ENCODE measurements at regions not wholly inside any gene's neighbourhood (a gene's known extent, or its start where the extent isn't known, plus 50 kb on each side); places are given as distances from the start of the nearest gene placed in this dataset.
"Not testable (repeated sequence)": the region's sequence is repeated elsewhere in the genome, so short reads cannot be mapped to it uniquely, and the experiment has no call there.

DNA sequence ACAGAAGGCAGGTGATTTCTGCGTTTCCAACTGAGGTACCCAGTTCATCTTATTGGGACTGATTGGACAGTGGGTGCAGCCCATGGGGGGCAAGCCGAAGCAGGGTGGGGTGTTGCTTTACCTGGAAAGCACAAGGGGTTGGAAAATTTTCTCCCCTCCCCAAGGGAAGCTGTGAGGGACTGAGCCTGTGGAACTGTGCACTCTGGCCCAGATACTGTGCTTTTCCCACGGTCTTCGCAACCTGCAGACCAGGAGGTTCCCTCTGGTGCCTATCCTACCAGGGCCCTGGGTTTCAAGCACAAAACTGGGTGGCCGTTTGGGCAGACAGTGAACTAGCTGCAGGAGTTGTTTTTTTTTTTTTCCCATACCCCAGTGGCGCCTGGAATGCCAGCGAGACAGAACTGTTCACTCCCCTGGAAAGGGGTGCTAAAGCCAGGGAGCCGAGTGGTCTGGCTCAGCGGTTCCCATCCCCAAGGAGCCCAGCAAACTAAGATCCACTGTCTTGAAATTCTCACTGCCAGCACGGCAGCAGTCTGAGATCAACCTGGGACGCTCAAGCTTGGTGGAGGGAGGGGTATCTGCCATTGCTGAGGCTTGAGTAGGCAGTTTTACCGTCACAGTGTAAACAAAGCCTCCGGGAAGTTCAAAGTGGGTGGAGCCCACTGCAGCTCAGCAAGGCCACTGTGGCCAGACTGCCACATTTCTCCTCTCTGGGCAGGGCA lies 97.2 kb downstream of the JRKL start:
- Histone ChIP-seq H3K9me3 (no peaks in the 10 kb centered on the region), H3K27me3 (no peaks in the 10 kb centered on the region), H3K36me3 (no peaks in the 10 kb centered on the region), H3K4me3 (no peak overlapping the region)
- peak; percentile 11 for DNase-seq

DNA sequence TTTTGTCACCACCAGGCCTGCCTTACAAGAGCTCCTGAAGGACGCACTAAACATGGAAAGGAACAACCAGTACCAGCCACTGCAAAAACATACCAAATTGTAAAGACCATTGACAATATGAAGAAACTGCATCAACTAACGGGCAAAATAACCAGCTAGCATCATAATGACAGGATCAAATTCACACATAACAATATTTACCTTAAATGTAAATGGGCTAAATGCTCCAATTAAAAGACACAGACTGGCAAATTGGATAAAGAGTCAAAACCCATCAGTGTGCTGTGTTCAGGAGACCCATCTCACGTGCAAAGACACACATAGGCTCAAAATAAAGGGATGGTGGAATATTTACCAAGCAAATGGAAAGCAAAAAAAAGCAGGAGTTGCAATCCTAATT lies 99.1 kb downstream of the JRKL start:
- H3K27me3 ChIP-seq, H3K36me3 ChIP-seq, DNase-seq, H3K9me3 ChIP-seq, H3K4me3 ChIP-seq: not testable (repeated sequence)

DNA sequence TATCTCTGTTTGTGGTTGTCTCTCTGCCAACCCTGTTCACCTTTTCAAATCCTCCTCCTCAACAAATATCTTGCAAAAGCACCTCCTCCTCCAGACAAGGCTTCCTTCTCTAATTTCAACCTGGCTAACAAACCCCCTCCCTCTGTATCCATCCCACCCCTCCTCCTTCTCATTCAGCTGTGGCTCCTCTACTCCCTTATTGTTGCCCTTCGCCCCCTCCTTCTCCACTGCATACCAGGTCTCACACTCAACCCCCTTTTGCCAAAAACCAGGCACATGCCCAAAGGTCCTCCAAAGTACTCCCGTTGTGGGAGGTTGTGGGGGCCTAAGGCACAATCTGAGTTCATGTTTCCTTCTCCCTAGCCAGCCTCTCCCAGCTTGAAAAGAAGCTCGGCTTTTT lies 110.6 kb downstream of the JRKL start:
- no peak overlapping the region for H3K4me3 ChIP-seq
- no peak for DNase-seq
- H3K27me3 ChIP-seq, result no peaks in the 10 kb centered on the region
- H3K36me3 ChIP-seq, result no peaks in the 10 kb centered on the region
- no peaks in the 10 kb centered on the region for H3K9me3 ChIP-seq

DNA sequence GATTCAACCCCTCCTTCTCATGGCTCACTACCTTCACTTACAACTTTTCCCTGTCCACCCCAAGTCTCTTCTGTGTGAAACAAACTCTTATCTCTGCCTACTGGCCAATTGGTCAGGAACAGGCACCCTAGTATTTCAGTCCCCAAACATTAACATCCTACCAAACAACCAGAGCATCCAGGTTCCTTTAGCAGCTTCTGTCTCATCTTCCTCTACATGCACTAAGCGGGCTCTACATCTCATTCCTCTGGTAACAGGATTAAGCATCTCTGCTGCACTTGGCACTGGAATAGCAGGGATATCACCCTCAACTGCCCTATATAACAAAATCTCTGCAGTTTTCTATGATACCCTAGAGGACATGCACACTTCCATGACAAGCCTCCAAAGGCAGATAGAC lies 116.2 kb downstream of the JRKL start:
- Histone ChIP-seq H3K9me3 (no peaks in the 10 kb centered on the region), H3K27me3 (no peaks in the 10 kb centered on the region), H3K4me3 (no peak overlapping the region), H3K36me3 (no peaks in the 10 kb centered on the region)
- DNase-seq, result no peak

DNA sequence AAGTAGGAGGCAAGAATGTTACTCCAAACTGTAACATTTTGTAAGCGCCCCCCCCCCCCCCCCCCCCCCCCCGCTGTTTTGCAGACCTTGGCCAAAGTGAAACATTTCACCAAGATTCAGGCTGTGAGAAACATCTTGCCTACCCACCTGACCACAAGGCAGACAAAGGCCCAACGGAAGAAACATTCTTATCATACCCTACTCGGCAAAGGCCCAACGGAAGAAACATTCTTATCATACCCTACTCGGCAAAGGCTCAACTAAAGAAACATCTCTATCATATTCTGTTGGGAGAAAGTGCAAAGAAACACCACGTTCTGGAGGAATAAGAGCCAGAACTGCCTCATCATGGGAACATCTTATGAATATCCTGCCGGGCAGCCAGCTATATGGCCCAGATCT lies 117.1 kb downstream of the JRKL start:
- no peak for DNase-seq
- H3K4me3 ChIP-seq, result no peak overlapping the region
- H3K36me3 ChIP-seq, result no peaks in the 10 kb centered on the region
- no peaks in the 10 kb centered on the region for H3K9me3 ChIP-seq
- no peaks in the 10 kb centered on the region for H3K27me3 ChIP-seq

DNA sequence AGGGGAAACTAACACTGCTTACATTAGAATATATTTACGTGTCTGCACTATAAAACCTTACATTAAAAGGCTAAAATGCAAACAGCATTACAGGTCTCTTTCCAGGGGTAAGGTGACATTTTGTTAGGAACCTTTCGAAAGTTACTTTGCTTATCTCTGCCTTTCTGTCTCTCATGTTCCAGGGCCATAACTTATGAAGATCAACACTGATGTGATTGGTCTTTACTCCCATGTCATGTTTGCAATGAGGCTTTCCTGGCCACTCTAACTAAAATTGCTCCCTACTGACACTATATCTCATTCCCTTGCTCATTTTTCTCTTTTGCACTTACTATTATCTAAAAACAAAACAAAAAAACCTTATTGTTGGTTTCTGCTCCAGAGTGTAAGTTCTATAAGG lies 119.0 kb downstream of the JRKL start:
- H3K27me3 ChIP-seq, result no peaks in the 10 kb centered on the region
- DNase-seq, result no peak
- no peak overlapping the region for H3K4me3 ChIP-seq
- no peaks in the 10 kb centered on the region for H3K9me3 ChIP-seq
- H3K36me3 ChIP-seq, result no peaks in the 10 kb centered on the region

DNA sequence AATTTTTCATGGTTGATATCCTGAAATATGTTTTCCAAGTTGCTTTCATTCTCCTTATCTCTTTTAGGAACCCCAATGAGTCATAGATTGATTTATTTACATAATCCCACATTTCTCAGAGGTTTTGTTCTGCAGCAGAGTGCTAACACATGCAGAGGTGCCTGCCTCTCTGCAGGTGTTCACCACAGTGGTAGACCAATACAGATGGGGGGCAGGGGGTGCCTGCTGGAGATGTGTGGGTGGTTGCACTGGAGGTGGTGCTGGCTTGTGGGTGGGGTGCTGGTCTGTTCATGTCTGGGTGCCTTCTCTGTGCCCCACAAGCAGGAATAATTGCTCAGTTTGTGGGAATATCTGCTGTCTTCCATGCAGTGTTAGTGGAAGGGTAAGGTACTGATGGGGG lies 131.1 kb downstream of the JRKL start:
- Histone ChIP-seq H3K27me3 (no peaks in the 10 kb centered on the region), H3K9me3 (no peaks in the 10 kb centered on the region), H3K4me3 (no peak overlapping the region), H3K36me3 (no peaks in the 10 kb centered on the region)
- no peak for DNase-seq

DNA sequence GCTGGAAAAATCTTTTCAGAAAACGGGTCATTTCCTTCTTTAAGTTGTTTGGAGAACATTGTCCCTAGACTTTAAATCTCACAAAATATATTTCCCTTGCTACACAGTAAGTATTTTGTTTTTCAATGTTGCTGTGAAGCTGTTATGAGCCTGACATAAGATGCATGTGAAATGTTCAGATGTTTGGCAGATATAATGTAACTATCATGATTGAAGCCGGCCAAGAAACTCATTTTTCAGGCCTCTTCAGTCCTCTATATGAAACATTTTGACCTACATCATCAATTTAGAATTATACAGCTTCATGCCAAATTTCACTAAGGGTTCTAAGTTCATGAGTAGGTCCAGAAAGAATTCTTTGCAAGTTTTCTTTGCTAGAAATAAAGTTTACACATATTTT lies 133.8 kb downstream of the JRKL start:
- H3K27me3 ChIP-seq, result no peaks in the 10 kb centered on the region
- no peaks in the 10 kb centered on the region for H3K36me3 ChIP-seq
- H3K4me3 ChIP-seq, result no peak overlapping the region
- no peaks in the 10 kb centered on the region; the same call in 1 of the 2 replicates for H3K9me3 ChIP-seq
- DNase-seq, result no peak

DNA sequence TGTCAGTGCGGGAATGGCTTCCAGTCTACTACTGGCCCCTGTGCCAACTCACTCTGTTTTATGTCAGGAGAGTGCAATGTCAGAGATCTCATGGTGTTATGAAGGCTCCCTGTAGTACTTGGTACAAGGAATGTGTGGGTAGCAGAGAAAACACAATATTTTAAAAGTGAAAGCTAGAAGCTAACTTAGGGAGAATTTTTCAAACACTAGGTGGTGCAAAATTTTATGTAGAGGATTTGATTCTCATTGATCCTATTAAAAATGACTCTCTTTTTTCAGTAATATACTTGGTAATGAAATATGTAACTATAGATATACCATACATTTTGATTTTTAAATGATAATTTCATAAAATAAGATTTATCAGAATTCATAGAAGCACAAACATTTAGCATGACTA lies 134.7 kb downstream of the JRKL start:
- no peak overlapping the region for H3K4me3 ChIP-seq
- no peak for DNase-seq
- H3K27me3 ChIP-seq, result no peaks in the 10 kb centered on the region
- H3K36me3 ChIP-seq, result no peaks in the 10 kb centered on the region
- H3K9me3 ChIP-seq, result no peaks in the 10 kb centered on the region; the same call in 1 of the 2 replicates

DNA sequence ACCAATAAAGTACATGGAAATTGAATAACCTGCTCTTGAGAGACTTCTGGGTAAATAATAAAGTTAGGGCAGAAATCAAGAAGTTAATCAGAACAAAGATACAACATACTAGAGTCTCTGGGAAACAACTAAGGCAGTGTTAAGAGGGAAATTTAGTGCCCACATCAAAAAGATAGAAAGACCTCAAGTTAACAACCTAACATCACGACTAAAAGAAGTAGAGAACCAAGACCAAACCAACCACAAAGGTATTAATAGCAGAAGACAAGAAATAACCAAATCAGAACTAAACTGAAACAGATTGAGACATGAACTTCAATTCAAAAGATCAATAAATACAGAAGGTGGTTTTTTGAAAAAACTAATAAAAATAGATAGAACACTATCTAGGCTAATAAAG lies 140.7 kb downstream of the JRKL start:
- no peak for DNase-seq
- H3K27me3 ChIP-seq, result no peaks in the 10 kb centered on the region
- no peak overlapping the region for H3K4me3 ChIP-seq
- no peaks in the 10 kb centered on the region; the same call in 1 of the 2 replicates for H3K9me3 ChIP-seq
- H3K36me3 ChIP-seq, result no peaks in the 10 kb centered on the region

DNA sequence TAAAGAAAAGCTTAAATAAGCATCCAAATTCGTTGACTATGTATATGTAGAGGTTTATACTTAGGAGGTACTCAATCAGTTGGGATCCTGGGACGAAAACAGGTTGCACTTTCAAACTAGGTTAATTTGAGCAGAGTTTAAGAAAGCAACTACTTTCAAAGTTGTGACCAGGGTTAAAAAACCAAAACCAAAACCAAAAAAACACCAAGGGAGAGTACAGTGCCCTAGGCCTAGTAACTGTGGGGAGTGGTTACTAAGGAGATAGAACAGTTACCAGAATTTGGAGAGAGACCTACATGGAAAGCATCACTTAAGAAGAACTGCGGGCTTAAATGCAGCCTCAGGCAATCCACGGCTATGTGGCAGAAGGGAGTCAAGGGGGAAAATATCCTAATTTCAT lies 148.3 kb downstream of the JRKL start:
- no peaks in the 10 kb centered on the region for H3K27me3 ChIP-seq
- H3K9me3 ChIP-seq, result no peaks in the 10 kb centered on the region
- H3K36me3 ChIP-seq, result no peaks in the 10 kb centered on the region
- no peak overlapping the region for H3K4me3 ChIP-seq
- DNase-seq, result no peak

DNA sequence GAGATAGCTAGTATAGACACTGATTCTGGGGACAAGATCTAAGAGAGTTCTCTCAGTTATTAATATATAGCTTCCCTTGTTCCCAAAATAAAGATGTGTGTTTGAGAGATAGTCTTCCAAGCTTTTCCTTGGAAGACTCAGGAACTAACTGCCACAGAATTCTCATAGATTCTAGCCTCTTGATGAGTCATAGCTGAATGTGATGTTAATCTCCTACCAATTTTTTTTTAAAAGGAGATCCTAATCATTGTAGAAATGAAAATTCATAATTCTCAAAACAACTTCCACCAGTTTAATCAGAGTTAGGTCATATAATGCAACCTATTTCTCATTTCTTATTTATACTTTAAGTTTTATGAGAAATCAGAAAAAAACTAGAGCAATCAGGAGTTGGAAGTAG lies 148.8 kb downstream of the JRKL start:
- DNase-seq, result no peak
- H3K36me3 ChIP-seq, result no peaks in the 10 kb centered on the region
- no peaks in the 10 kb centered on the region for H3K9me3 ChIP-seq
- H3K27me3 ChIP-seq, result no peaks in the 10 kb centered on the region
- no peak overlapping the region for H3K4me3 ChIP-seq

DNA sequence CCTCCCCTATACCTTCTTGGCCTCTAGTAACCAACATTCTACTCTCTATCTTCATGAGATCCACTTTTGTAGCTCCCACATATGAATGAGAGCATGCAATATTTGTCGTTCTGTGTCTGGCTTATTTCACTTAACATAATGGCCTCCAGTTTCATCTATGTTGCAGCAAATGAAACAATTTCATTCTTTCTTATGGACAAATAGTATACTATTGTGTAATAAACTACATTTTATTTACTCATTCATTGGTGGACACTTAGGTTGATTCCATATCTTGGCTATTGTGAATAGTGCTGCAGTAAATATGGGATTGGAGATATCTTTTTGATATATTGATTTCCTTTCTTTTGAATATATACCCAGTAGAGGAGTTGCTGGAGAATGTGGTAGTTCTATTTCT lies 151.1 kb downstream of the JRKL start:
- Histone ChIP-seq H3K27me3 (no peaks in the 10 kb centered on the region), H3K4me3 (no peak overlapping the region), H3K36me3 (no peaks in the 10 kb centered on the region), H3K9me3 (no peaks in the 10 kb centered on the region)
- DNase-seq, result no peak

DNA sequence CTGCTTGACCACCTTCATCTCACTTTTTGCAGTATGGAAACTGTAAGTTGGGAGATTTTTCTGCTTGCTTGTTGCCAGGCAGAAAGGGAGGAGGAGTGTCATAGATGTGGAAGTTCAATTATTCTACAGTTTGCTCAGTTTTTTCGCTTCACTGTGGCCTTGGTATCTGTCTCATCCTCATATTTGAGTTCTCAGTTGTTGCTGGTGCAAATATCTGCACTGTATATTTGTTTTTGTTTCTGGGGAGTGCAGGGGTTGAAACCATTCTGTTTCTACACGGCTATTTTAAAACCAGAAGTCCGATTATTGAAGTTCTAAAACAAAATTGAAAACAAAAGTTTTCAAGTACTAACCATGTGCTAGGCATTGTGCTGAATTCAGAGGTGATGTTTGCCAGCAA lies 153.4 kb downstream of the JRKL start:
- no peaks in the 10 kb centered on the region for H3K36me3 ChIP-seq
- H3K4me3 ChIP-seq, result no peak overlapping the region
- DNase-seq, result no peak
- no peaks in the 10 kb centered on the region for H3K9me3 ChIP-seq
- no peaks in the 10 kb centered on the region for H3K27me3 ChIP-seq

DNA sequence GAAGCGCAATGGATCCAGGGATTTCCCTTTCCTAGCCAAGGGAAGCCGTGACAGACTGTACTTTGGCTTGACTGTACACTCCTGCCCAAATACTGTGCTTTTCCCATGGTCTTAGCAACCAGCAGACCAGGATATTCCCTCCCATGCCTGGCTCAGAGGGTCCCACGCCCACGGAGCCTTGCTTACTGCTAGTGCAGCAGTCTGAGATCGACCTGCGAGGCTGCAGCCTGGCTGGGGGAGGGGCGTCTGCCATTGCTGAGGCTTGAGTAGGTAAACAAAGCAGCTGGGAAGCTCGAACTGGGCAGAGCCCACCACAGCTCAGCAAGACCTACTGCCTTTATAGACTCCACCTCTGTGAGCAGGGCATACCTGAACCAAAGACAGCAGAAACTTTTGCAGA lies 155.4 kb downstream of the JRKL start:
- H3K27me3 ChIP-seq, H3K36me3 ChIP-seq, H3K4me3 ChIP-seq, H3K9me3 ChIP-seq, DNase-seq: not testable (repeated sequence)

DNA sequence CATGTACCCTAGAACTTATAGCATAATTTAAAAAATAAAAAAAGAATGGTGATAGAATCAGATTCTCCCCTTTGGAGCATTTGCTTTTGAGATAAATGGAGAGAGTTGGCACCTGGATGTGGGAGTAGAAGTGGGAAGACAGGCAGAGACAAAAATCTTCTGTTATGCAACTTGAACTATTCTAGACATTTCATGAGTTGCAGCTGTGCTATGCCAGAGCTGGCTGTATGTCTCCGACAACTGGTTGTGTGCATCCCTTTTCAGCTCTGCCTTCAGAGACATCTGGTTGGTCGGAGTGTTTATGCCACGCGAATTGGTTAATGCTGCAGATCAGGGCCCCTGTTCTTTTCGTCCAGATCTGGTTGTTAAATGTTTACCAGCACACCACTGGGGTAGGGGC lies 161.3 kb downstream of the JRKL start:
- no peak for DNase-seq
- Histone ChIP-seq H3K27me3 (peaks cover 2% of the 10 kb centered on the region; the same call in 1 of the 2 replicates), H3K36me3 (no peaks in the 10 kb centered on the region), H3K9me3 (no peaks in the 10 kb centered on the region), H3K4me3 (no peak overlapping the region)

DNA sequence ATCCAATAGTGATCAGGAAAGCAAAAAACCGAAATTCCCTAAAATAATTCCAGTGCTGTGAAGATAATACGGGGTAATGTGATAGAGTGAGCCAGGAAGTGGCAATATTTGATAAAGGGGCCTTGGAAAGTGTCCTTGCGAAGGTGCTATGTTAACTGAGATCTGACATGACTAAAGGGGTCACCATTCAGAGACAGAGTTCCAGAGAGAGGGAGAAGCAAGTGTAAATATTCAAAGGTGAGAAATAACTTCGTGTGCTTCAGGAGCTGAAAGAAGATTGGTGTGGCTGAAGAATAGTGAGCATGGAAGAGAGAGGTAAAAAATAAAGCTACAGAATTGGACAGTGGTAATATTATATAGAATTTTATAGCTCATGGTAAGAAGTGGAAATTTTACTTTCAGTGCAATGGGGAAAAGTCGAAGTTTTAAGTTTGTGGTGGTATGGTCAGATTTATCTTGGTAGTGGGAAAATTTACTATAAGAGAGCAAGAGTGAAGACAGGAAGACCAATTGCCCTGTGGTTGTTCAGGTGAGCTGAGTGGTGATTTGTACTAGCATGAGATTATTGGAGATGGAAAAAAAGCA lies 164.5 kb downstream of the JRKL start:
- no peak overlapping the region for H3K4me3 ChIP-seq
- H3K36me3 ChIP-seq, result no peaks in the 10 kb centered on the region
- no peaks in the 10 kb centered on the region for H3K9me3 ChIP-seq
- peaks cover 2% of the 10 kb centered on the region; the same call in 1 of the 2 replicates for H3K27me3 ChIP-seq
- no peak for DNase-seq

DNA sequence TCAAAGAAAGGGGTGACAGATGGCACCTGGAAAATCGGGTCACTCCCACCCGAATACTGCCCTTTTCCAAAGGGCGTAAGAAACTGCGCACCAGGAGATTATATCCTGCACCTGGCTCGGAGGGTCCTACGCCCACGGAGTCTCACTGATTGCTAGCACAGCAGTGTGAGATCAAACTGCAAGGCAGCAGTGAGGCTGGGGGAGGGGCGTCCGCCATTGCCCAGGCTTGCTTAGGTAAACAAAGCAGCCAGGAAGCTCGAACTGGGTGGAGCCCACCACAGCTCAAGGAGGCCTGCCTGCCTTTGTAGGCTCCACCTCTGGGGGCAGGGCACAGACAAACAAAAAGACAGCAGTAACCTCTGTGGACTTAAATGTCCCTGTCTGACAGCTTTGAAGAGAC lies 166.0 kb downstream of the JRKL start:
- not testable (repeated sequence) for H3K36me3 ChIP-seq, DNase-seq, H3K27me3 ChIP-seq

More for the DNA sequence above, 166.0 kb downstream of the JRKL start:
- H3K4me3 ChIP-seq, H3K9me3 ChIP-seq: not testable (repeated sequence)
